WTC11 (cell line): ENCODE measurements at regions not wholly inside any gene's neighbourhood (a gene's known extent, or its start where the extent isn't known, plus 50 kb on each side); places are given as distances from the start of the nearest gene placed in this dataset.

Source experiments
- ATAC-seq: fragments of 200-7000 bp; cut with Tn5 transposase; 2 replicates; pipeline ENCODE4 v1.10.0; 2021; ENCODE audit warnings: mild to moderate bottlenecking, moderate library complexity
- CTCF ChIA-PET: fragments of 300-600 bp; sonication (Branson Sonifier 250); formaldehyde crosslinking; loops from one replicate; lab custom pipeline; 2021; ENCODE audit warnings: antibody characterized with exemption; lab: Charles Lee
- POLR2A ChIA-PET: fragments of 350-600 bp; sonication (Branson Sonifier 250); formaldehyde crosslinking; loops from one replicate; lab custom pipeline; 2021; ENCODE audit warnings: antibody characterized with exemption; lab: Charles Lee
- DNase-seq: peaks from one replicate; pipeline ENCODE4 v3.0.0; 2021; ENCODE audit warnings: low spot score
- H3K27ac Mint-ChIP-seq: 2 replicates; pipeline ENCODE4 v1.8.0; 2021; ENCODE audit warnings: mixed read lengths
- H3K27me3 Mint-ChIP-seq: 2 replicates; pipeline ENCODE4 v1.8.0; 2021; ENCODE audit warnings: low read depth, mild to moderate bottlenecking, moderate library complexity, mixed read lengths
- H3K36me3 Mint-ChIP-seq: 2 replicates; pipeline ENCODE4 v1.8.0; 2021; ENCODE audit warnings: mixed read lengths
- H3K4me1 Mint-ChIP-seq: 2 replicates; pipeline ENCODE4 v1.8.0; 2022; ENCODE audit warnings: mixed read lengths
- H3K4me3 Mint-ChIP-seq: 2 replicates; pipeline ENCODE4 v1.8.0; 2021; ENCODE audit warnings: mild to moderate bottlenecking, moderate library complexity, mixed read lengths
- H3K9me3 Mint-ChIP-seq: 2 replicates; pipeline ENCODE4 v1.8.0; 2021; ENCODE audit warnings: mixed read lengths
- CDX4 ChIP-seq: fragments of 250-450 bp; sonication (Bioruptor Pico); IDR thresholded peaks from 2 replicates; pipeline ENCODE4 v1.9.0; 2021; ENCODE audit warnings: moderate library complexity, mild to moderate bottlenecking, inconsistent platforms, borderline replicate concordance
- EMX1 ChIP-seq: fragments of 250-450 bp; sonication (Bioruptor Pico); IDR thresholded peaks from 2 replicates; pipeline ENCODE4 v1.8.0; 2021; ENCODE audit warnings: mild to moderate bottlenecking
- ERG ChIP-seq: fragments of 250-450 bp; sonication (Bioruptor Pico); IDR thresholded peaks from 2 replicates; pipeline ENCODE4 v1.8.0; 2021; ENCODE audit warnings: mild to moderate bottlenecking
- FOXP1 ChIP-seq: sonication (generic); formaldehyde crosslinking; IDR thresholded peaks from 2 replicates; pipeline ENCODE4 v1.8.0; 2022; ENCODE audit warnings: missing genetic modification reagents, mild to moderate bottlenecking, moderate library complexity, borderline replicate concordance
- JAZF1 ChIP-seq: fragments of 250-450 bp; sonication (Bioruptor Pico); IDR thresholded peaks from 2 replicates; pipeline ENCODE4 v1.9.0; 2021; ENCODE audit warnings: moderate library complexity, mild to moderate bottlenecking, inconsistent platforms
- JUN ChIP-seq: sonication (generic); formaldehyde crosslinking; IDR thresholded peaks from 2 replicates; pipeline ENCODE4 v1.8.0; 2023; ENCODE audit warnings: mild to moderate bottlenecking, missing genetic modification reagents
- KAT7 ChIP-seq: sonication (generic); formaldehyde crosslinking; IDR thresholded peaks from 2 replicates; pipeline ENCODE4 v1.8.1; 2023; ENCODE audit warnings: missing genetic modification reagents, mild to moderate bottlenecking, borderline replicate concordance
- NFYB ChIP-seq: sonication (generic); formaldehyde crosslinking; conservative IDR thresholded peaks from 2 replicates; pipeline ENCODE4 v1.8.0; 2022; ENCODE audit warnings: low read depth, missing genetic modification reagents
- NR1H2 ChIP-seq: sonication (generic); formaldehyde crosslinking; IDR thresholded peaks from 2 replicates; pipeline ENCODE4 v1.9.0; 2021; ENCODE audit warnings: mild to moderate bottlenecking, moderate library complexity, missing genetic modification reagents
- NR3C1 ChIP-seq: sonication (generic); formaldehyde crosslinking; conservative IDR thresholded peaks from 2 replicates; pipeline ENCODE4 v1.8.1; 2023; ENCODE audit warnings: low read depth, mild to moderate bottlenecking, missing genetic modification reagents
- SMAD3 ChIP-seq: sonication (generic); formaldehyde crosslinking; IDR thresholded peaks from 2 replicates; pipeline ENCODE4 v1.8.0; 2022; ENCODE audit warnings: missing genetic modification reagents, mild to moderate bottlenecking, borderline replicate concordance
- SP1 ChIP-seq: sonication (generic); formaldehyde crosslinking; conservative IDR thresholded peaks from 2 replicates; pipeline ENCODE4 v1.8.1; 2022; ENCODE audit warnings: missing genetic modification reagents
- TCF7 ChIP-seq: sonication (generic); formaldehyde crosslinking; IDR thresholded peaks from 2 replicates; pipeline ENCODE4 v1.8.0; 2022; ENCODE audit warnings: mild to moderate bottlenecking, low read depth, missing genetic modification reagents, moderate library complexity
- TEAD1 ChIP-seq: sonication (generic); formaldehyde crosslinking; IDR thresholded peaks from 2 replicates; pipeline ENCODE4 v1.8.0; 2022; ENCODE audit warnings: mild to moderate bottlenecking, missing genetic modification reagents
- ZNF263 ChIP-seq: sonication (generic); formaldehyde crosslinking; IDR thresholded peaks from 2 replicates; pipeline ENCODE4 v1.8.1; 2022; ENCODE audit warnings: low read depth, mild to moderate bottlenecking, moderate library complexity, missing genetic modification reagents
- ZNF423 ChIP-seq: fragments of 250-450 bp; sonication (Bioruptor Pico); IDR thresholded peaks from 2 replicates; pipeline ENCODE4 v2.1.2; 2022; ENCODE audit warnings: mild to moderate bottlenecking, moderate library complexity
- TF ChIP-seq, protein P1 (sequence below): fragments of 200-600 bp; IDR thresholded peaks from 2 replicates; pipeline ENCODE4 v1.8.0; 2022; ENCODE audit warnings: antibody characterized with exemption
- TF ChIP-seq, protein P2 (sequence below): fragments of 250-450 bp; sonication (Bioruptor Pico); IDR thresholded peaks from 2 replicates; pipeline ENCODE4 v1.9.0; 2021; ENCODE audit warnings: mild to moderate bottlenecking
- TF ChIP-seq, protein P3 (sequence below): fragments of 250-450 bp; sonication (Bioruptor Pico); IDR thresholded peaks from 2 replicates; pipeline ENCODE4 v1.9.0; 2021; ENCODE audit warnings: mild to moderate bottlenecking
- TF ChIP-seq, protein P4 (sequence below): sonication (generic); formaldehyde crosslinking; IDR thresholded peaks from 2 replicates; pipeline ENCODE4 v1.8.1; 2022; ENCODE audit warnings: low read depth, missing genetic modification reagents, borderline replicate concordance
- TF ChIP-seq, protein P5 (sequence below): sonication (generic); formaldehyde crosslinking; IDR thresholded peaks from 2 replicates; pipeline ENCODE4 v1.8.0; 2022; ENCODE audit warnings: mild to moderate bottlenecking, missing genetic modification reagents
- TF ChIP-seq, protein P6 (sequence below): sonication (generic); formaldehyde crosslinking; IDR thresholded peaks from 2 replicates; pipeline ENCODE4 v1.8.1; 2023; ENCODE audit warnings: mild to moderate bottlenecking, missing genetic modification reagents, moderate library complexity

DNA sequence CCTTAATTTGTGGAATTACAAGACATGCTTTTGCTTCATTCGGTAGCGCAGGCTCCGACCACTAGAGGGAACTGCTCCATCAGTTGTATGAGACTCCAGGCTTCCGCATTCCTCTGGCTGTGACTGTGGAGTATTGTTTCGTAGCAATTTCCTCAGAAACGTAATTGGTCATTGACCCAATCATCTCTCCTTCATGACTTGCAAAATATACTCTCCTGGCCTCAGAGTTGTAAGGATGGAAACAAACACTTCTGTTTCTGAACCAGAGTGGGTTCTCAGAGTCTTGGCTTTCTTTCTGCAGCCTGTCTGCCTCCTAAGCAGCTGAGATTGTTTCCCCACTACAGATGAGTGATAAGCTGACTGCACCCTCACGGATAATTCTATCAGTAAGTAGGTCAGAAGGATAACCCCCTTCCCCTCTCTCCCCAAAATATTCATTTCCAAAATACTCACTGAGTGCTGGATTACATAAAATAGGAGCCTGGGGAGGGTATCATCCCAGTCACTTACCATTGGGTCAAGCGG is 146.8 kb upstream of the ZC3H12C start:
- H3K4me3 Mint-ChIP-seq, result peak overlapping the region; percentile 35; the same call in 1 of the 2 replicates
- 0 out of 2 replicates have a peak overlapping the region, but pooled peaks have one; percentile 57 for H3K27ac Mint-ChIP-seq
- ATAC-seq (peak; percentile 98), DNase-seq (peak; percentile 84)
- ChIA-PET CTCF (interaction anchor here (0.6 to 1.0 kb wide), 5 partner anchors 93 to 432 kb away, joined by 3 read pairs; no protein-coding TSS in a partner anchor), POLR2A (no interaction called here)
- peaks cover 9% of the 10 kb centered on the region for H3K36me3 Mint-ChIP-seq
- TF ChIP-seq, protein P1, sequence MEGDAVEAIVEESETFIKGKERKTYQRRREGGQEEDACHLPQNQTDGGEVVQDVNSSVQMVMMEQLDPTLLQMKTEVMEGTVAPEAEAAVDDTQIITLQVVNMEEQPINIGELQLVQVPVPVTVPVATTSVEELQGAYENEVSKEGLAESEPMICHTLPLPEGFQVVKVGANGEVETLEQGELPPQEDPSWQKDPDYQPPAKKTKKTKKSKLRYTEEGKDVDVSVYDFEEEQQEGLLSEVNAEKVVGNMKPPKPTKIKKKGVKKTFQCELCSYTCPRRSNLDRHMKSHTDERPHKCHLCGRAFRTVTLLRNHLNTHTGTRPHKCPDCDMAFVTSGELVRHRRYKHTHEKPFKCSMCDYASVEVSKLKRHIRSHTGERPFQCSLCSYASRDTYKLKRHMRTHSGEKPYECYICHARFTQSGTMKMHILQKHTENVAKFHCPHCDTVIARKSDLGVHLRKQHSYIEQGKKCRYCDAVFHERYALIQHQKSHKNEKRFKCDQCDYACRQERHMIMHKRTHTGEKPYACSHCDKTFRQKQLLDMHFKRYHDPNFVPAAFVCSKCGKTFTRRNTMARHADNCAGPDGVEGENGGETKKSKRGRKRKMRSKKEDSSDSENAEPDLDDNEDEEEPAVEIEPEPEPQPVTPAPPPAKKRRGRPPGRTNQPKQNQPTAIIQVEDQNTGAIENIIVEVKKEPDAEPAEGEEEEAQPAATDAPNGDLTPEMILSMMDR, result peak; percentile 70
- TF ChIP-seq ZNF263, result no peak
- no peak for TF ChIP-seq SMAD3 (CRISPR knock-in tag)
- no peak for TF ChIP-seq KAT7 (CRISPR knock-in tag)
- TF ChIP-seq NR3C1, result no peak
- TF ChIP-seq ERG (CRISPR knock-in tag), result no peak
- TF ChIP-seq JAZF1 (CRISPR knock-in tag), result no peak
- no peak for TF ChIP-seq TCF7 (CRISPR knock-in tag)
- no peak for TF ChIP-seq SP1 (CRISPR knock-in tag)
- TF ChIP-seq, protein P2, sequence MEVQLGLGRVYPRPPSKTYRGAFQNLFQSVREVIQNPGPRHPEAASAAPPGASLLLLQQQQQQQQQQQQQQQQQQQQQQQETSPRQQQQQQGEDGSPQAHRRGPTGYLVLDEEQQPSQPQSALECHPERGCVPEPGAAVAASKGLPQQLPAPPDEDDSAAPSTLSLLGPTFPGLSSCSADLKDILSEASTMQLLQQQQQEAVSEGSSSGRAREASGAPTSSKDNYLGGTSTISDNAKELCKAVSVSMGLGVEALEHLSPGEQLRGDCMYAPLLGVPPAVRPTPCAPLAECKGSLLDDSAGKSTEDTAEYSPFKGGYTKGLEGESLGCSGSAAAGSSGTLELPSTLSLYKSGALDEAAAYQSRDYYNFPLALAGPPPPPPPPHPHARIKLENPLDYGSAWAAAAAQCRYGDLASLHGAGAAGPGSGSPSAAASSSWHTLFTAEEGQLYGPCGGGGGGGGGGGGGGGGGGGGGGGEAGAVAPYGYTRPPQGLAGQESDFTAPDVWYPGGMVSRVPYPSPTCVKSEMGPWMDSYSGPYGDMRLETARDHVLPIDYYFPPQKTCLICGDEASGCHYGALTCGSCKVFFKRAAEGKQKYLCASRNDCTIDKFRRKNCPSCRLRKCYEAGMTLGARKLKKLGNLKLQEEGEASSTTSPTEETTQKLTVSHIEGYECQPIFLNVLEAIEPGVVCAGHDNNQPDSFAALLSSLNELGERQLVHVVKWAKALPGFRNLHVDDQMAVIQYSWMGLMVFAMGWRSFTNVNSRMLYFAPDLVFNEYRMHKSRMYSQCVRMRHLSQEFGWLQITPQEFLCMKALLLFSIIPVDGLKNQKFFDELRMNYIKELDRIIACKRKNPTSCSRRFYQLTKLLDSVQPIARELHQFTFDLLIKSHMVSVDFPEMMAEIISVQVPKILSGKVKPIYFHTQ (CRISPR knock-in tag), result no peak
- no peak for TF ChIP-seq CDX4 (CRISPR knock-in tag)
- no peak for TF ChIP-seq NFYB (CRISPR knock-in tag)
- no peak for TF ChIP-seq JUN (CRISPR knock-in tag)
- no peak for TF ChIP-seq FOXP1 (CRISPR knock-in tag)
- TF ChIP-seq, protein P3, sequence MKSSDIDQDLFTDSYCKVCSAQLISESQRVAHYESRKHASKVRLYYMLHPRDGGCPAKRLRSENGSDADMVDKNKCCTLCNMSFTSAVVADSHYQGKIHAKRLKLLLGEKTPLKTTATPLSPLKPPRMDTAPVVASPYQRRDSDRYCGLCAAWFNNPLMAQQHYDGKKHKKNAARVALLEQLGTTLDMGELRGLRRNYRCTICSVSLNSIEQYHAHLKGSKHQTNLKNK, result no peak
- 0 out of 2 replicates have a peak, but pooled peaks have one; percentile 64 for TF ChIP-seq TEAD1 (CRISPR knock-in tag)
- no peaks in the 10 kb centered on the region for H3K27me3 Mint-ChIP-seq
- peaks cover 11% of the 10 kb centered on the region for H3K9me3 Mint-ChIP-seq
- H3K4me1 Mint-ChIP-seq, result peaks cover 6% of the 10 kb centered on the region; the same call in 1 of the 2 replicates

DNA sequence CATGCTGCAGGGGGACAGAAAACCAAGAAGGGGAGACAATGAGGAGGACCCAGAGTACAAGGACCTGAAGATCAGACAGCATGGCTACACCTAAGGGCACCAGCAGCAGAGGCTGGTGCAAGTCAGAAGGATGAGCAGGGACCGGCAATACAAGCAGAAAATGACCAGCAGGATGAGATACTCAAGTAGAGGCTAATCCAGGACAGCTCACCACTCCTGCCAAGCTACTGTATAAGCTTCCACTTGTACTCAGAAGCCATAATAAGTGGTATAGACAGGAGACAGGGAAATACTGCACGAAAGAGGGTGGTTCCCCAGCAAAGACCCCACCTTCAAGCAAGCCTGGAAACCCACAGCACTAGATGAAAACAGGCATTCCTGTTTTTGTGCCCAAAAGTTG is 138.7 kb upstream of the ZC3H12C start:
- H3K27me3 Mint-ChIP-seq, result no peaks in the 10 kb centered on the region
- H3K36me3 Mint-ChIP-seq, result peaks cover 6% of the 10 kb centered on the region; the same call in 1 of the 2 replicates
- ChIA-PET CTCF (no interaction called here), POLR2A (no interaction called here)
- H3K9me3 Mint-ChIP-seq, result peaks cover 14% of the 10 kb centered on the region
- ATAC-seq (no peak), DNase-seq (no peak)
- peaks cover 5% of the 10 kb centered on the region; the same call in 1 of the 2 replicates for H3K4me1 Mint-ChIP-seq
- no peak overlapping the region for H3K27ac Mint-ChIP-seq
- H3K4me3 Mint-ChIP-seq, result no peak overlapping the region
- TF ChIP-seq, protein P4, sequence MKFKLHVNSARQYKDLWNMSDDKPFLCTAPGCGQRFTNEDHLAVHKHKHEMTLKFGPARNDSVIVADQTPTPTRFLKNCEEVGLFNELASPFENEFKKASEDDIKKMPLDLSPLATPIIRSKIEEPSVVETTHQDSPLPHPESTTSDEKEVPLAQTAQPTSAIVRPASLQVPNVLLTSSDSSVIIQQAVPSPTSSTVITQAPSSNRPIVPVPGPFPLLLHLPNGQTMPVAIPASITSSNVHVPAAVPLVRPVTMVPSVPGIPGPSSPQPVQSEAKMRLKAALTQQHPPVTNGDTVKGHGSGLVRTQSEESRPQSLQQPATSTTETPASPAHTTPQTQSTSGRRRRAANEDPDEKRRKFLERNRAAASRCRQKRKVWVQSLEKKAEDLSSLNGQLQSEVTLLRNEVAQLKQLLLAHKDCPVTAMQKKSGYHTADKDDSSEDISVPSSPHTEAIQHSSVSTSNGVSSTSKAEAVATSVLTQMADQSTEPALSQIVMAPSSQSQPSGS, result no peak
- no peak for TF ChIP-seq NR3C1
- TF ChIP-seq, protein P5, sequence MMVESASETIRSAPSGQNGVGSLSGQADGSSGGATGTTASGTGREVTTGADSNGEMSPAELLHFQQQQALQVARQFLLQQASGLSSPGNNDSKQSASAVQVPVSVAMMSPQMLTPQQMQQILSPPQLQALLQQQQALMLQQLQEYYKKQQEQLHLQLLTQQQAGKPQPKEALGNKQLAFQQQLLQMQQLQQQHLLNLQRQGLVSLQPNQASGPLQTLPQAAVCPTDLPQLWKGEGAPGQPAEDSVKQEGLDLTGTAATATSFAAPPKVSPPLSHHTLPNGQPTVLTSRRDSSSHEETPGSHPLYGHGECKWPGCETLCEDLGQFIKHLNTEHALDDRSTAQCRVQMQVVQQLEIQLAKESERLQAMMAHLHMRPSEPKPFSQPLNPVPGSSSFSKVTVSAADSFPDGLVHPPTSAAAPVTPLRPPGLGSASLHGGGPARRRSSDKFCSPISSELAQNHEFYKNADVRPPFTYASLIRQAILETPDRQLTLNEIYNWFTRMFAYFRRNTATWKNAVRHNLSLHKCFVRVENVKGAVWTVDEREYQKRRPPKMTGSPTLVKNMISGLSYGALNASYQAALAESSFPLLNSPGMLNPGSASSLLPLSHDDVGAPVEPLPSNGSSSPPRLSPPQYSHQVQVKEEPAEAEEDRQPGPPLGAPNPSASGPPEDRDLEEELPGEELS (CRISPR knock-in tag), result no peak
- no peak for TF ChIP-seq EMX1
- TF ChIP-seq NR1H2, result no peak
- TF ChIP-seq ZNF423, result no peak
- TF ChIP-seq, protein P6, sequence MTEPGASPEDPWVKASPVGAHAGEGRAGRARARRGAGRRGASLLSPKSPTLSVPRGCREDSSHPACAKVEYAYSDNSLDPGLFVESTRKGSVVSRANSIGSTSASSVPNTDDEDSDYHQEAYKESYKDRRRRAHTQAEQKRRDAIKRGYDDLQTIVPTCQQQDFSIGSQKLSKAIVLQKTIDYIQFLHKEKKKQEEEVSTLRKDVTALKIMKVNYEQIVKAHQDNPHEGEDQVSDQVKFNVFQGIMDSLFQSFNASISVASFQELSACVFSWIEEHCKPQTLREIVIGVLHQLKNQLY, result no peak
